Keratinocyte (primary cell): ENCODE measurements at regions not wholly inside any gene's neighbourhood (a gene's known extent, or its start where the extent isn't known, plus 50 kb on each side); places are given as distances from the start of the nearest gene placed in this dataset.
"Not testable (repeated sequence)": the region's sequence is repeated elsewhere in the genome, so short reads cannot be mapped to it uniquely, and the experiment has no call there.

Experiments used
- CTCF ChIP-seq, 3 experiments: IDR thresholded peaks in 1 of 3; conservative IDR thresholded peaks in 1 of 3; optimal IDR thresholded peaks in 1 of 3; 2 replicates in 2 of 3; 3 replicates in 1 of 3; pipeline versions ENCODE3 to v1.5.1; 2011; ENCODE audit warnings: low read length in 3 of 3, mild to moderate bottlenecking in 3 of 3, moderate library complexity in 2 of 3, control low read depth in 1 of 3, inconsistent platforms in 1 of 3; ENCODE audit not compliant: insufficient read depth in 2 of 3; ENCODE audit errors: extremely low read depth in 1 of 3
- EZH2 ChIP-seq: IDR thresholded peaks from one replicate; pipeline ENCODE4 v1.6.1; 2012; ENCODE audit warnings: inconsistent platforms, mild to moderate bottlenecking, low read length, moderate library complexity

GRCh38 chr10:108600511-108600910 lies 1322.8 kb downstream of the XPNPEP1 start:
- TF ChIP-seq EZH2; CTCF (optimal IDR thresholded peaks at IDR 0.05 in 1 of 3, IDR thresholded peaks at IDR 0.05 in 1 of 3, conservative IDR thresholded peaks at IDR 0.05 in 1 of 3; ENCODE audit: extremely low read depth in 1 of 3, insufficient read depth in 2 of 3, low read length in 3 of 3): not testable (repeated sequence)
